Heart left ventricle (tissue), 16 donors: ENCODE measurements at regions not wholly inside any gene's neighbourhood (a gene's known extent, or its start where the extent isn't known, plus 50 kb on each side); places are given as distances from the start of the nearest gene placed in this dataset.

ENCODE experiments used
- ATAC-seq, 4 donors: fragments of 200-7000 bp; cut with Tn5 transposase; one replicate each; pipeline ENCODE4 v1.9.1; 2020 to 2022; ENCODE audit warnings: moderate library complexity in 4 of 4, mild to moderate bottlenecking in 3 of 4, moderate number of reproducible peaks in 1 of 4
- DNase-seq, 5 donors: peaks; one replicate each; pipeline ENCODE4 v3.0.0-alpha.2; 2020
- H3K27ac ChIP-seq, 12 donors: fragments of 200-600 bp; sonication (generic) in 4 of 12; one replicate each; pipeline versions ENCODE4 v1.5.0 to v1.8.0; 2016 to 2022; ENCODE audit warnings: mild to moderate bottlenecking in 2 of 12
- H3K27me3 ChIP-seq, 9 donors: fragments of 200-600 bp; sonication (generic) in 2 of 9; one replicate each; pipeline versions ENCODE4 v1.5.1 to v1.8.0; 2016 to 2022; ENCODE audit warnings: mild to moderate bottlenecking in 3 of 9
- H3K36me3 ChIP-seq, 9 donors: fragments of 200-600 bp; sonication (generic) in 2 of 9; one replicate each; pipeline versions ENCODE4 v1.5.0 to v1.8.0; 2018 to 2022; ENCODE audit warnings: mild to moderate bottlenecking in 2 of 9
- H3K4me1 ChIP-seq, 12 donors: fragments of 200-600 bp; sonication (generic) in 4 of 12; one replicate each; pipeline versions ENCODE4 v1.5.0 to v1.8.0; 2016 to 2022; ENCODE audit warnings: mild to moderate bottlenecking in 3 of 12
- H3K4me3 ChIP-seq, 12 donors: fragments of 200-600 bp; sonication (generic) in 4 of 12; one replicate each; pipeline versions ENCODE4 v1.5.0 to v1.8.0; 2017 to 2022; ENCODE audit warnings: mild to moderate bottlenecking in 9 of 12, moderate library complexity in 4 of 12
- H3K9me3 ChIP-seq, 12 donors: fragments of 200-600 bp; sonication (generic) in 4 of 12; one replicate each; pipeline versions ENCODE4 v1.5.0 to v1.8.0; 2016 to 2022; ENCODE audit warnings: mild to moderate bottlenecking in 1 of 12
- CTCF ChIP-seq, 12 donors: fragments of 200-600 bp; sonication (generic) in 4 of 12; IDR thresholded peaks; one replicate each; pipeline versions ENCODE4 v1.5.0 to v1.8.0; 2018 to 2022; ENCODE audit warnings: antibody characterized with exemption in 12 of 12, mild to moderate bottlenecking in 5 of 12
- POLR2A ChIP-seq, 2 donors: fragments of 450-650 bp; IDR thresholded peaks; one replicate each; pipeline ENCODE4 v1.6.1; 2017; ENCODE audit warnings: antibody characterized with exemption in 2 of 2, mild to moderate bottlenecking in 2 of 2, moderate library complexity in 2 of 2
- WGBS, 4 donors: extraction: QIAGEN DNeasy Blood & Tissue Kit in 2 of 4; methylation state at CpG; one replicate each; pipeline versions ENCODE4 v1.1.5 to v1.1.7; 2013 to 2018; 5-methylcytosine and 5-hydroxymethylcytosine counted together
- intact Hi-C, 10 donors: fragments of 100-400 bp; cut with DNase I; formaldehyde crosslinking; loops; one replicate each; pipeline versions ENCODE4 v1.11.1 to v1.14.2; 2022
- donor health status: ischemic (EF 13 %, LVEDD 7.1; RV severe dilation, severe dysfunction).
- donor health status: healthy with polysubstance abuse.
- donor health status: DM: no; HTN: yes; CAD: no.
- donor health status: DM: no; HTN: no; CAD: no.
- donor health status: ischemic (EF 25% LVEDD 6.9; RV normal size, moderate dysfunction).
- donor health status: ischemic (EF 25% LVEDD 5.7; RV mildly dilated, moderate dysfunction).
- donor health status: healthy.
- donor health status: DM: yes; HTN: yes; CAD: no.
- donor health status: ischemic (EF 35%, LVEDD 5.7; RV mildly dilated, moderate dysfunction).
- donor health status: nonischemic (EF 11% LVEDD 7.7; RV severe dilation, severe dysfunction).
- donor health status: DM: yes; HTN: yes; CAD: no.
- donor health status: PGD.
- donor health status: ischemic (EF 29% LVEDD 5.4; RV normal size, mild dysfunction).
- donor health status: nonischemic (EF 23%, LVEDD 6.1; RV moderate dilation, normal function).

DNA sequence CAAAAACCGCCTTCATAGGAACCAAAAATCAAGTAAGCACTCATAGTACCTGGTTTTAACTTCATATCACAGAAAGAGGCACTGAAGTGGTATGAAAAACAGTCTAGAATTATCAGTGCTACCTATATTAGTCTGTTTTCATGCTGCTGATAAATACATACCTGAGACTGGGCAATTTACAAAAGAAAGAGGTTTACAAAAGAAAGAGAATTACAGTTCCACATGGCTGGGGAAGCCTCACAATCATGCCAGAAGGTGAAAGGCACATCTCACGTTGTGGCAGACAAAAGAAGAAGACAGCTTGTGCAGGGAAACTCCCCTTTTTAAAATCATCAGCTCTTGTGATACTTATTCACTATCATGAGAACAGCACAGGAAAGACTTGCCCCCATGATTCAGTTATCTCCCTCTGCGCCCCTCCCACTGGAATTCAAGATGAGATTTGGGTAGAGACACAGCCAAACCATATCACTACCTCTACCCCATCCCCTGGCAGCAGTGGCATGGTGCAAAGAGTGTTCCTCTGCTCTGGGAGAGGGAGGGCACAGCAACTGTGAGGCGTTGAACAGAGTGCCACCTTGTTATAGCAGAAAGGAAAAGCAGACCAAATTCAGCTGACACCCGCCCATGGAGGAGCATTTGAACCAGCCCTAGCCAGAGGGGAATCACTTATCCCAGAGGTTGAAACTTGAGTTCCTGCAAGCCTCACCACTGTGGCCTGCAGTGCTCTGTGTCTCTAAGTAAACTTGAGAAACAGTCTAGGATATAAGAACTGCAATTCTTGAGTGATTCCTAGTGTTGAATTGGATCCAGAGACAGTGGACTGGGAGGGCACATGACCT lies 61.9 kb upstream of the PTPRZ1 start:
- no peak overlapping the region for H3K4me3 ChIP-seq
- no peak for ATAC-seq
- 46 to 57% (median 49%) methylated on average over 5 of the region's 5 CpGs for WGBS, 4 donors
- TF ChIP-seq POLR2A (IDR thresholded peaks at IDR 0.05) (no peak), CTCF (IDR thresholded peaks at IDR 0.05) (no peak)
- H3K36me3 ChIP-seq: no peaks in the 10 kb centered on the region
- no peaks in the 10 kb centered on the region for H3K4me1 ChIP-seq
- intact Hi-C loops: no loop called here
- peaks cover 0 to 21% (median 7%) of the 10 kb centered on the region in 12 donors for H3K9me3 ChIP-seq
- H3K27ac ChIP-seq: no peak overlapping the region
- no peaks in the 10 kb centered on the region for H3K27me3 ChIP-seq
- no peak for DNase-seq

- intact Hi-C loops: no loop called here
- Histone ChIP-seq H3K36me3 (no peaks in the 10 kb centered on the region), H3K4me3 (no peak overlapping the region), H3K9me3 (peaks cover 0 to 21% (median 8%) of the 10 kb centered on the region in 12 donors), H3K4me1 (no peaks in the 10 kb centered on the region), H3K27ac (no peak overlapping the region), H3K27me3 (no peaks in the 10 kb centered on the region)
- ATAC-seq (no peak), DNase-seq (no peak)
- WGBS, 4 donors: 82 to 95% (median 90%) methylated on average over 1 of the region's 1 CpG
- TF ChIP-seq POLR2A (IDR thresholded peaks at IDR 0.05) (no peak), CTCF (IDR thresholded peaks at IDR 0.05) (no peak)
Measured at GRCh38 chr7:121807078-121807477, 65.9 kb upstream of the PTPRZ1 start.

- Histone ChIP-seq H3K36me3 (no peaks in the 10 kb centered on the region), H3K9me3 (peaks cover 0 to 20% (median 8%) of the 10 kb centered on the region in 12 donors), H3K27me3 (no peaks in the 10 kb centered on the region), H3K4me1 (no peaks in the 10 kb centered on the region), H3K27ac (no peak overlapping the region), H3K4me3 (no peak overlapping the region)
- no peak for ATAC-seq
- WGBS, 4 donors: 62 to 78% (median 70%) methylated on average over 1 of the region's 1 CpG
- DNase-seq: no peak
- intact Hi-C loops: no loop called here
- TF ChIP-seq POLR2A (IDR thresholded peaks at IDR 0.05) (no peak), CTCF (IDR thresholded peaks at IDR 0.05) (no peak)
Measured at GRCh38 chr7:121803039-121803438, 69.9 kb upstream of the PTPRZ1 start.

DNA sequence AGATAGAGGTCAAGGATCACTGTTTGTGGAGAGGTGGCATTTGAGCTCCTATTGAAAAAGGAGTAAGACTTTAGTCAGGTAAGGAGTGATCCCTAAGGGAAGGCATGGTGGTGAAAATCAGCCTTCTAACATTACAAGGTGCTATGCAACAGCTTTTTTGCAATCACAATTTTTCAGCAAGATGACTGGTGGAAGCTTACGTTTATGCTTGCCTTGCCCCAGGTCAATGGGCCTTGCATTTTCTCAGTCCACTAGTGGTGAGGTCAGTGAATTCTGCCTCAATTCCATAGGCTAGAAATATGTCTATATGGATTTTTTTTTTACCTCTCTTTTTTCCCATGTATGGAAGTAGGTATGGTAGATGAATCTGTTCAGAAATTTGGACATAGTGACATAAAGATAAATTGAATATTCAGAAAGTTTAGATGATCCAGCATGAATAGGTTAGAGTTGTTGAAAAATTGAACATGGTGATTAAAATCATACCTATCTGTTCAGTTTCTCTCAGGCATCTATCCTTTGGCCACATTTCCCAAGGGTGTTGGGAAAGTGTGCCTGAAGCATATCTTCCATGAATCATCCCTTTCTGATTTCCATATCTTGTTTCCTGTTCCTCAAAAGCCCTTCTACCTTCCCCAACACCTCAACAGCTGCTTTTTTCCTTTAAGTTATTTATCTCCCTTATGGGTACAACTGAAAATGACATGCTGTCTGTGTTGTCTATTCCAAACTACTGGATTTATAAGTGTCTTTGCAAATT lies 71.9 kb upstream of the PTPRZ1 start:
- no peak overlapping the region for H3K27ac ChIP-seq

More for the DNA sequence above, 71.9 kb upstream of the PTPRZ1 start:
- TF ChIP-seq CTCF (IDR thresholded peaks at IDR 0.05) (no peak), POLR2A (IDR thresholded peaks at IDR 0.05) (no peak)
- Histone ChIP-seq H3K4me1 (no peaks in the 10 kb centered on the region), H3K9me3 (peaks cover 0 to 3% (median 0%) of the 10 kb centered on the region in 12 donors), H3K4me3 (no peak overlapping the region), H3K27me3 (no peaks in the 10 kb centered on the region), H3K36me3 (no peaks in the 10 kb centered on the region)
- intact Hi-C loops: no loop called here
- 84 to 88% (median 85%) methylated on average over 1 of the region's 1 CpG for WGBS, 4 donors
- DNase-seq (no peak), ATAC-seq (no peak)
